ENCODE measurements at regions not wholly inside any gene's neighbourhood (a gene's known extent, or its start where the extent isn't known, plus 50 kb on each side); places are given as distances from the start of the nearest gene placed in this dataset.
"Not testable (repeated sequence)": the region's sequence is repeated elsewhere in the genome, so short reads cannot be mapped to it uniquely, and the experiment has no call there.

GRCh38 chrX:536616-537015 lies 94.0 kb upstream of the SHOX start:
- Mint-ChIP-seq H3K9me3 (no peaks in the 10 kb centered on the region), H3K27me3 (peaks cover 4 to 7% of the 10 kb centered on the region in 2 donors), H3K4me1 (no peaks in the 10 kb centered on the region), H3K36me3 (peaks cover 0 to 3% of the 10 kb centered on the region in 2 donors), H3K27ac (no peak overlapping the region), H3K4me3 (no peak overlapping the region)
- DNase-seq (no peak), ATAC-seq (replicated peaks) (no peak)

DNA sequence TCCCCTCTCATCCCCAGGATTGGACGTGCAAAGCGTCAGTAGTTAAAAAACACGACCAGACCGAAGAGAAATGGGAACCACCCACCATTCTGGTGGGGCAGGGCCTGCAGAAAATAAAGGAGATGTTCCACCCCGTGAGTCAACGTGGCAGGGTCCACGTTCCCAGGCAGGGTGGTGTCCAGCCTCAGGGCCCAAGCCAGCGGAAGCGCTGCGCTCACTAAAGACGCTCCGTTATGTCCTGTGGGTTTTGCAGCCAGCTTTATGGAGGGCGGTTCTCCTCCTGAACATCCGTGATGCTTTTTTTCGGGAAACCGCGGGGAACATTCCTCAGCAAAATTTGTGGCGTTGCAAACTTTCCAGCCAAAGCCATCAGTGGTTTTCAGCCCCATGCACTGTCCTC lies 93.4 kb upstream of the SHOX start:
- ATAC-seq (replicated peaks) = no peak
- H3K27ac Mint-ChIP-seq = no peak overlapping the region
- H3K9me3 Mint-ChIP-seq = no peaks in the 10 kb centered on the region
- no peak for DNase-seq
- H3K27me3 Mint-ChIP-seq = peaks cover 4 to 7% of the 10 kb centered on the region in 2 donors
- no peak overlapping the region for H3K4me3 Mint-ChIP-seq
- H3K36me3 Mint-ChIP-seq = peaks cover 0 to 3% of the 10 kb centered on the region in 2 donors
- H3K4me1 Mint-ChIP-seq = no peaks in the 10 kb centered on the region

GRCh38 chrX:538311-538710 lies 92.3 kb upstream of the SHOX start:
- DNase-seq (no peak), ATAC-seq (replicated peaks) (no peak)
- Mint-ChIP-seq H3K9me3 (no peaks in the 10 kb centered on the region), H3K4me1 (no peaks in the 10 kb centered on the region), H3K27me3 (peaks cover 4 to 7% of the 10 kb centered on the region in 2 donors), H3K27ac (no peak overlapping the region), H3K36me3 (peaks cover 0 to 3% of the 10 kb centered on the region in 2 donors), H3K4me3 (no peak overlapping the region)

- H3K27me3 Mint-ChIP-seq = not testable (repeated sequence)
Observed at GRCh38 chrX:541006-541405, 89.6 kb upstream of the SHOX start.

DNA sequence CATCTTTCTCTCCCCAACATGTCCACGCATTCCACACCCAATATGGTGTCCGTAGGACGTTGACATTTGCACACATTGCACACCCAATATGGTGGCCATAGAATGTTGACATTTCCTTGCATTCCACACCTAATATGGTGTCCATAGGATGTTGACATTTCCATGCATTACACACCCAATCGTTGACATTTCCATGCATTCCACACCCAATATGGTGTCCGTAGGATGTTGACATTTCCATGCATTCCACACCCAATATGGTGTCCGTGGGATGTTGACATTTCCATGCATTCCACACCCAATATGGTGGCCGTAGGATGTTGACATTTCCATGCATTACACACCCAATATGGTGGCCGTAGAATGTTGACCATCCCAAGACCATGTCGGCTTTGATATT lies 88.4 kb upstream of the SHOX start:
- DNase-seq (no peak), ATAC-seq (replicated peaks) (no peak)
- no peaks in the 10 kb centered on the region for H3K4me1 Mint-ChIP-seq
- no peak overlapping the region for H3K4me3 Mint-ChIP-seq
- H3K27me3 Mint-ChIP-seq = no peaks in the 10 kb centered on the region
- H3K27ac Mint-ChIP-seq = no peak overlapping the region
- H3K36me3 Mint-ChIP-seq = peaks cover 0 to 2% of the 10 kb centered on the region in 2 donors
- peaks cover 0 to 3% of the 10 kb centered on the region in 2 donors for H3K9me3 Mint-ChIP-seq

More at GRCh38 chrX:541006-541405, 89.6 kb upstream of the SHOX start:
- H3K4me1 Mint-ChIP-seq; H3K27ac Mint-ChIP-seq; DNase-seq; ATAC-seq (replicated peaks); H3K36me3 Mint-ChIP-seq; H3K4me3 Mint-ChIP-seq; H3K9me3 Mint-ChIP-seq: not testable (repeated sequence)

GRCh38 chrX:545452-545885 lies 85.1 kb upstream of the SHOX start:
- H3K27me3 Mint-ChIP-seq = no peaks in the 10 kb centered on the region
- DNase-seq (no peak), ATAC-seq (replicated peaks) (no peak)
- no peak overlapping the region for H3K27ac Mint-ChIP-seq
- H3K4me1 Mint-ChIP-seq = no peaks in the 10 kb centered on the region
- peaks cover 17% of the 10 kb centered on the region in 2 donors for H3K9me3 Mint-ChIP-seq
- peaks cover 0 to 2% of the 10 kb centered on the region in 2 donors for H3K36me3 Mint-ChIP-seq
- no peak overlapping the region for H3K4me3 Mint-ChIP-seq

- Mint-ChIP-seq H3K36me3 (no peaks in the 10 kb centered on the region), H3K9me3 (peaks cover 25 to 28% of the 10 kb centered on the region in 2 donors), H3K27ac (no peak overlapping the region), H3K27me3 (no peaks in the 10 kb centered on the region), H3K4me3 (no peak overlapping the region), H3K4me1 (no peaks in the 10 kb centered on the region)
- ATAC-seq (replicated peaks) (no peak), DNase-seq (no peak)
Observed at GRCh38 chrX:550514-550913, 80.1 kb upstream of the SHOX start.

DNA sequence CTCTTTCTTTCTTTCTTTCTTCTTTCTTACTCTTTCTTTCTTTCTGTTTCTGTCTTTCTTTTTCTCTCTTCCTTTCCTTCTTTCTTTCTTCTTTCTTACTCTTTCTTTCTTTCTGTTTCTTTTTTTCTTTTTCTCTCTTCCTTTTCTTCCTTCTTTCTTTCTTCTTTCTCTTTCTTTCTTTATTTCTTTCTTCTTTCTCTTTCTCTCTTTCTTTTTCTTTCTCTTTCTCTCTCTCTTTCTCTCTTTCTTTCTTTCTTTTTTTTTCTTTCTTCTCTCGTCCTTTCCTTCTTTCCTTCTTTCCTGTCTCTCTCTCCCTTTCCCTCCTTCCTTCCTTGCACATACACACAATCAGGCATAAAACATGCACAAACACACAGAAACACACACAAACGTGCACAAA lies 79.3 kb upstream of the SHOX start:
- Mint-ChIP-seq H3K9me3 (peaks cover 25 to 28% of the 10 kb centered on the region in 2 donors), H3K4me3 (no peak overlapping the region), H3K27ac (no peak overlapping the region), H3K36me3 (no peaks in the 10 kb centered on the region), H3K4me1 (no peaks in the 10 kb centered on the region), H3K27me3 (no peaks in the 10 kb centered on the region)
- no peak for DNase-seq
- no peak for ATAC-seq (replicated peaks)

DNA sequence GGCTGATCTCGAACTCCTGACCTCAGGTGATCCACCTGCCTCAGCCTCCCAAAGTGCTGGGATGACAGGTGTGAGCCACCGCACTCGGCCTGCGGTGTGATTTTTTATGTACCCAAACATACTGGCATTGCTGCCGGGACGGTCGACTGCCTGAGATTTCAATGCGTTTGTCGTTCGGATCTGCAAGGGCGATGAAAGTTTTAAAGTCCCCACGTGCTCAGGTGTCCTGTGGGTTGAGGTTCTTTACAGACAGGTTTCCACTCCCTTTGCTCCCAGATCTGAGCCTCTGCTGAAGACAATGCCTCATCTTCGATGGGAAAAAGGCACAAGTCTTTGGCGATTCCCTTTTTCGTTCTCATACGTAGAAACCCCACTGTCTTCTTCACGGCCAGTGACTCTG lies 78.1 kb upstream of the SHOX start:
- no peak overlapping the region for H3K27ac Mint-ChIP-seq
- no peaks in the 10 kb centered on the region for H3K27me3 Mint-ChIP-seq
- DNase-seq (no peak), ATAC-seq (replicated peaks) (no peak)
- H3K36me3 Mint-ChIP-seq = no peaks in the 10 kb centered on the region
- no peaks in the 10 kb centered on the region for H3K4me1 Mint-ChIP-seq
- H3K9me3 Mint-ChIP-seq = peaks cover 25 to 28% of the 10 kb centered on the region in 2 donors
- no peak overlapping the region for H3K4me3 Mint-ChIP-seq

DNA sequence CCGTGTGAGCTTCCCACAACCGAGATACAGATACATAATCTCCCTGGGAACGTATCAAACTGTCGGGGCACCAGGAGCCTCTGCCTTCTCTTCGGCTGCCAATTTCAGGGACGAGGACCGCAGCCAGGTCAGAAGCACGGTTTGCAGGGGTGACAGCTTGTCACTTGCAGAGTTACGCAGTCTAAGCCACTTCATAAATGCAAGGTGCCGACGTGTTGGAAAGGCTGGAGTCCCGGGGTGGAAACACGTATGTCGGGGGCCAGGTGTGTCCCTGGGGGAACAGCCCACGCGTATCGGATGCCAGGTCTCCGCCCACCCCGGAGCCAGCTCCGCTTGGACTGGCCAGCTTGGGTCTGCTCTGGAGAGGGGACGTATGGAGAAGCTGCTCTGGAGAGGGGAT lies 76.3 kb upstream of the SHOX start:
- H3K4me3 Mint-ChIP-seq = no peak overlapping the region
- H3K4me1 Mint-ChIP-seq = no peaks in the 10 kb centered on the region
- H3K36me3 Mint-ChIP-seq = no peaks in the 10 kb centered on the region
- DNase-seq (no peak), ATAC-seq (replicated peaks) (no peak)
- H3K27me3 Mint-ChIP-seq = no peaks in the 10 kb centered on the region
- peaks cover 21 to 24% of the 10 kb centered on the region in 2 donors for H3K9me3 Mint-ChIP-seq
- no peak overlapping the region for H3K27ac Mint-ChIP-seq

DNA sequence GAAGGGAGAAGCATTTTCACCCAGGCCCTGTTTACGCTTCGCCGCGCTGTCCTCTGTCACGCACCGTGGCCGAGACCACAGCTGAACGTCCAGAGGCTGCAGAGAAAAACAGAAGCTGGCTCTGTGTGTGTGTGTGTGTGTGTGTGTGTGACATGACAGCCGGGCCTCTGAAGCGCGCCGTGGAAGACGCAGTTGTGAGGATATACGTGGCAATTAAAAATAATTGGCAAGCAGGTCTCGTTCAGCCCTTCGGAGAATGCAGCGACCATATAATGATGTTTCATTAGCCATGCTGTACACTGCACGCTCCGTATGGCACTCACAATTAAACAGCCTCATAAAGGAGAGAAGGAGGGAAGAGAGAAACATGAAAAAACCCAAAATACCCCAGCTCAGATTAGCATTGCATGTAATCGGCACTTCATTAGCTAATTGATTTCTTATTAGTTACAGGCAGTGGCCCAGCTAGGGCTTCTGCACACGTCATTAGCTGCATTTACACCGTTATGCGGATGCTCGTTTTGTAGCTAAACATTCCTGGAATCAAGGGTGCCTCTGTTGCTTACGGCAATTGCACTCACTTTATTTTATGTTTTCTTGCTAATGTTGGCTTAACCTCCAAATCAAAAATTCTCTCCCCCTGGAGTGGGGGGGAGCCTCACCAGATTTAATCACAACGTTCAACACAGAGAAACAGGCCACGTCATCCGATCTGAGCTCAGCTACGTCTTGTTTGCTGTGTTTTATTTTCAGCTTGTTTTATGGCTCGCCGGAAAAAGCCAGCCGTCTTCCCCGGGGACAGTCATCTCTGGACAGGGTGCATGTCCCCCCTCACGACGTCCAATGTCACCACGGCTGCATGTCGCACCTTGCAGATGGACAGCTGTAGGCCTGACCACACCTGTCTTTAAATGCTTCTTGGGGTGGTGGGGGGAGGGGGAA lies 74.6 kb upstream of the SHOX start:
- H3K4me1 Mint-ChIP-seq = no peaks in the 10 kb centered on the region
- no peak overlapping the region for H3K27ac Mint-ChIP-seq
- no peak overlapping the region for H3K4me3 Mint-ChIP-seq
- ATAC-seq (replicated peaks) (no peak), DNase-seq (no peak)
- peaks cover 6% of the 10 kb centered on the region in 2 donors for H3K9me3 Mint-ChIP-seq
- H3K36me3 Mint-ChIP-seq = no peaks in the 10 kb centered on the region
- no peaks in the 10 kb centered on the region for H3K27me3 Mint-ChIP-seq

GRCh38 chrX:557601-558000 lies 73.0 kb upstream of the SHOX start:
- not testable (repeated sequence) for ATAC-seq (replicated peaks); H3K27me3 Mint-ChIP-seq; H3K4me3 Mint-ChIP-seq; H3K4me1 Mint-ChIP-seq; H3K9me3 Mint-ChIP-seq; H3K27ac Mint-ChIP-seq; DNase-seq; H3K36me3 Mint-ChIP-seq

DNA sequence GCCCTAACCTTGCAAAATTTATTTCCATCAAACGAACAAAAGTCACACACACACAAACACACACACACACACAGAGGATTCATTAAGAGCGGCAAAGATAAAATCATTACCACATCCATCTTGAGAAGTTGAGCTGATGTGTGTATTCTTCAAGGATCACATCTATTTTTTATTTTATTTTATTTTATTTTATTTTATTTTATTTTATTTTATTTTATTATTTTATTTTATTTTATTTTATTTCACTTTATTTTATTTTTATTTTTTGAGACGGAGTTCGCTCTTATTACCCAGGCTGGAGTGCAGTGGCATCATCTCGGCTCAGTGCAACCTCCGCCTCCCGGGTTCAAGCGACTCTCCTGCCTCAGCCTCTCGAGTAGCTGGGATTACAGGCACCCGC lies 71.3 kb upstream of the SHOX start:
- not testable (repeated sequence) for H3K4me3 Mint-ChIP-seq; H3K4me1 Mint-ChIP-seq; ATAC-seq (replicated peaks); H3K36me3 Mint-ChIP-seq; H3K9me3 Mint-ChIP-seq; DNase-seq; H3K27ac Mint-ChIP-seq; H3K27me3 Mint-ChIP-seq

GRCh38 chrX:567891-568290 lies 62.7 kb upstream of the SHOX start:
- H3K4me1 Mint-ChIP-seq = no peaks in the 10 kb centered on the region
- H3K9me3 Mint-ChIP-seq = peaks cover 18 to 19% of the 10 kb centered on the region in 2 donors
- H3K27me3 Mint-ChIP-seq = no peaks in the 10 kb centered on the region
- DNase-seq = no peak
- no peak for ATAC-seq (replicated peaks)
- no peak overlapping the region for H3K27ac Mint-ChIP-seq
- no peaks in the 10 kb centered on the region for H3K36me3 Mint-ChIP-seq
- H3K4me3 Mint-ChIP-seq = no peak overlapping the region

- DNase-seq = no peak
- no peaks in the 10 kb centered on the region for H3K4me1 Mint-ChIP-seq
- H3K27me3 Mint-ChIP-seq = no peaks in the 10 kb centered on the region
- ATAC-seq (replicated peaks) = no peak
- no peak overlapping the region for H3K4me3 Mint-ChIP-seq
- no peak overlapping the region for H3K27ac Mint-ChIP-seq
- no peaks in the 10 kb centered on the region for H3K36me3 Mint-ChIP-seq
- H3K9me3 Mint-ChIP-seq = peaks cover 18 to 19% of the 10 kb centered on the region in 2 donors
Observed at GRCh38 chrX:568311-568710, 62.3 kb upstream of the SHOX start.
